GM13977 (cell line): ENCODE measurements at regions not wholly inside any gene's neighbourhood (a gene's known extent, or its start where the extent isn't known, plus 50 kb on each side); places are given as distances from the start of the nearest gene placed in this dataset.

Source experiments
- DNase-seq: peaks from one replicate; pipeline ENCODE4 v3.0.0; 2012; ENCODE audit warnings: low spot score
- in situ Hi-C: fragments of 300-500 bp; cut with MboI; formaldehyde crosslinking; loops from one replicate; pipeline ENCODE4 v1.12.0; 2022; ENCODE audit warnings: low sequenced_read_pairs, low pct_unique_long_range_greater_than_20kb, mixed read lengths, inconsistent platforms; ENCODE audit not compliant: unreplicated experiment
- TF ChIP-seq, protein P1 (sequence below): IDR thresholded peaks from 2 replicates; pipeline ENCODE4 v1.5.1; 2012; ENCODE audit warnings: mild to moderate bottlenecking, control low read depth; ENCODE audit not compliant: insufficient read depth; ENCODE audit errors: extremely low read depth, missing control alignments

DNA sequence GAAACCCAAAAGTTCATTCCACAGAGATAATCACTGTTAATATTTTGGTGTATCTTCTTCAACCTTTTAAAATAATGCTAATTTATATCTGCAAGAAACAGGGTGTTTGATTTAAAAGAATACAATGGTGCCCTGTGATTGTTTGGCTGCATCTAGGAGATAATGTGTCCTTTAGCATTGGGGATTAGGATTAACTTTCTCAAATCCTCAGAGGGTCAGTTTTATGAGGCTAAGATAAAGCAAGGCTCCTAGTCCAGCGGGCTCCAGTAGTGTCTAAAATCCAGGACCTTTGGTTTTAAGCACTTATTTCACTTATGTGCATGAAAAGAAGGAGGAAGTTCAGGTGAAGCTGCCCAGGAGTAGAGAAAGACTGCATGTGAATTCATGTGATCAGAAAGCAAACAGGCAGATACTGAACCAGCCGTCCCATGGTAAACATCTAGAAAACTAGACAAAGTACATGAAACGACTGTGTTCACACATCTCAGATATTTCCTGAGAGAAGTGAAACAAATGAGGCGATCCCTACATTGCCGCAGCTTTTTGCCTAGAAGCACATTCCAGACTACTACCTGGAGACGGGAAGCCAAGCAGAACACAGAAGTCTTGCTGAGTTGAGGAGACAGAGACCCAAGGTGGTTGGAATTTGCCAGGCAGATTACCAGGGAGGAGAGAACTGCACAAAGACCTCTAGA lies 129.1 kb upstream of the MAX start:
- in situ Hi-C loops: no loop called here
- TF ChIP-seq, protein P1, sequence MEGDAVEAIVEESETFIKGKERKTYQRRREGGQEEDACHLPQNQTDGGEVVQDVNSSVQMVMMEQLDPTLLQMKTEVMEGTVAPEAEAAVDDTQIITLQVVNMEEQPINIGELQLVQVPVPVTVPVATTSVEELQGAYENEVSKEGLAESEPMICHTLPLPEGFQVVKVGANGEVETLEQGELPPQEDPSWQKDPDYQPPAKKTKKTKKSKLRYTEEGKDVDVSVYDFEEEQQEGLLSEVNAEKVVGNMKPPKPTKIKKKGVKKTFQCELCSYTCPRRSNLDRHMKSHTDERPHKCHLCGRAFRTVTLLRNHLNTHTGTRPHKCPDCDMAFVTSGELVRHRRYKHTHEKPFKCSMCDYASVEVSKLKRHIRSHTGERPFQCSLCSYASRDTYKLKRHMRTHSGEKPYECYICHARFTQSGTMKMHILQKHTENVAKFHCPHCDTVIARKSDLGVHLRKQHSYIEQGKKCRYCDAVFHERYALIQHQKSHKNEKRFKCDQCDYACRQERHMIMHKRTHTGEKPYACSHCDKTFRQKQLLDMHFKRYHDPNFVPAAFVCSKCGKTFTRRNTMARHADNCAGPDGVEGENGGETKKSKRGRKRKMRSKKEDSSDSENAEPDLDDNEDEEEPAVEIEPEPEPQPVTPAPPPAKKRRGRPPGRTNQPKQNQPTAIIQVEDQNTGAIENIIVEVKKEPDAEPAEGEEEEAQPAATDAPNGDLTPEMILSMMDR: no peak
- DNase-seq: no peak

DNA sequence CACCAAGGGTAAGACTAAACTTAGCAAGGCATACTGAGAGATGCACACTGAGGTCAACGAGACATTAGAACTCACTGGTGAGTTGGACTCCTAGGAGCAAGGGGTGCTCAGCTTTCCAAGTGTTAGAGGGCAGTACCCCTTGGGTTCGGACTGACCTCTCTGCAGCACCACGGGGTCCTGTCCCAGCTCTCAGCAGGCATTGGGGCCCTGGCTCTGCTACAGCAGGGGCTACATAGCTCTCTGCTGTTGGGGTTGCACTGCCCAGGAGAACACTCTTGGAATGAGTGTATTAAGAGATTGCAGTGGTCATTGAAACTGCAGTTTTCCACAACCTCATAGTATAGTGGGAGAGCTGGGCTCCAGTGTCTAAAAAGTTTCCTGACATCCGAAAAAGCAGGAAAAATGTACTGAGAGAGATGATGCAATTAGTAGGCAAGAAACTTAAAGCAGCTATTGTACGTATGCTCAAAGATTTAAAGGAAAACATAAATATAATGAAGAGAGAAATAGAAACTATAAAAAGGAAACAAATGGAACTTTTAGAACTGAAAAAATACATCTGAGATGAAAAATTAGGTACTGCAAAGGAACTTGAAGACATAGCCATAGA lies 132.5 kb upstream of the MAX start:
- DNase-seq: no peak
- TF ChIP-seq, protein P1: no peak
- in situ Hi-C loops: loop anchor here (5.0 kb wide), 1 partner anchor 37 kb away; no protein-coding TSS in a partner anchor

DNA sequence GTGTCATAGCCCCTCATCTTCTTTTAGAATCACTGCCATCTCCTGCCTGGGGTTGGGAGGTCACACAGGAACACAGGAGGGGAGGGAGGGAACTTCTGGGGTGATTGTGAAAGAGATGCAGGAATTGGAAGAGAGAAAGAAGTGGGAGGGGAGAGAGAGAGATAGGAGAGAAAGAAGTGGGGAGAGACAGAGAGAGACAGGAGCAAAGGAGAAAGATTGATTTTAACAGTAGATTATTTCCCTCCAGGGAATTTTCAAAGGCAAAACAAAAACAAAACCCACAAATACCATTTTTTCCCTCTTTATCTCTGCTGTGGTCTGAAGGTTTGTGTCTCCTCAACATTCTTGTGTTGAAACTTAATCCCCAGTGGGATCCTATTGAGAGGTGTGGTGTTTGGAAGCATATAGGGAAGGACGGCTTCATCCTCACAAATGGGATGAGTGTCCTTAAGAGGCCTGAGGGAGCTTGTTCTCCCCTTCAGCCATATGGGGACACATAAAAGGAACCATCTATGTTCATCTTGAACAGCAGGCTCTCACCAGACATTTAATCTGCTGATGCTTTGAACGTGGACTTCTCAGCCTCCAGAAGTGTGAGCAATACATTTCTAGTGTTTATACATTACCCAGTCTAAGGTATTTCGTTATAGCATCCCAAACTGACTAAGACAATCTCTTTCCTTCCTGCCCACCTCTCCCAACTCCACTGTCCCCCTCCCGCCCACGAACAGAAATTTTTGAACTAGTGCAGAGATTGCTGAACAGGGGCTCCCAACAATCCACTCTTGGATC lies 134.9 kb upstream of the MAX start:
- no peak for DNase-seq
- in situ Hi-C loops: loop anchor here (5.0 kb wide), 1 partner anchor 35 kb away; no protein-coding TSS in a partner anchor
- TF ChIP-seq, protein P1: no peak

DNA sequence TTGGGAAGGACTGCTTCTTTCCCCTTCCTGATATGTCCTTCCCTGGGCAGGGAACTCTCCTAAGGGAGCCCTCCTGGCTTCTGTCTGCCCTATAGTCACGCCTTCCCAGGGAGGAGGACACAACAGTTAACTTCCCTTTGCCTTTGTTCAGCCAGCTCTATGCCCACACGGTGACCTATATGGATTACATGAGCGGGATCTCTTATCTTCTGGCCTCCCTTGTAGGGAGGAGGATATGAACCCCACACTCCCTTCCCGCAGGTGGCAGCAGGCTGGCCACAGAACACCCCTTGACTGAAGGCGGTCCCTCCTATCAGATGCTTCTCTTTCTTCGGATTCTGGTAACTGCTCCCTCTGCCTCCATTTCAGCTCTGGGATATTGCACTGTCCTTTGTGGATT lies 135.6 kb upstream of the MAX start:
- in situ Hi-C loops: loop anchor here (5.0 kb wide), 1 partner anchor 34 kb away; no protein-coding TSS in a partner anchor
- no peak for DNase-seq
- TF ChIP-seq, protein P1: no peak

DNA sequence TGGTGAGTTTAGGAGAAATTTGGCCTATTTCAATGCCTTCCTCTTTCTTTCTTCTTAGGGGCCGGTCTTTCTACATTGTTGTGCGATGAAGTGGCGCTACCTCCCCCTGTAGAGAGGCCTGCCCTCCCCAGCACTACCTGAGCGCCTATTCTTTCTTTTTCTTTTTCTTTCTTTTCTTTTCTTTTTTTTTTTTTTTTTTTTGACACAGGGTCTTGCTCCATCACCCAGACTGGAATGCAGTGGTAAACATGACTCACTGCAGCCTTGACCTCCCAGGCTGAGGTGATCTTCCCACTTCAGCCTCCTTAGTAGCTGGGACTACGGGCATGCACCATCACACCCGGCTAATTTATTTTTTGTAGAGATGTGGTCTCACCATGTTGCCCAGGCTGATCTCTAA lies 136.1 kb upstream of the MAX start:
- DNase-seq: no peak
- in situ Hi-C loops: loop anchor here (5.0 kb wide), 1 partner anchor 34 kb away; no protein-coding TSS in a partner anchor

More for the DNA sequence above, 136.1 kb upstream of the MAX start:
- TF ChIP-seq, protein P1: no peak
